HG02571 (cell line): ENCODE measurements at regions not wholly inside any gene's neighbourhood (a gene's known extent, or its start where the extent isn't known, plus 50 kb on each side); places are given as distances from the start of the nearest gene placed in this dataset.
"Not testable (repeated sequence)": the region's sequence is repeated elsewhere in the genome, so short reads cannot be mapped to it uniquely, and the experiment has no call there.

Source experiments
- ATAC-seq: cut with Tn5 transposase; IDR thresholded peaks from one replicate; pipeline ENCODE4 v1.9.1; 2021; ENCODE audit warnings: mild to moderate bottlenecking, moderate library complexity; ENCODE audit not compliant: unreplicated experiment

- ATAC-seq, result no peak
Observed at GRCh38 chr6:122143813-122144601, 255.4 kb upstream of the HSF2 start.

GRCh38 chr6:122145246-122145645 lies 254.2 kb upstream of the HSF2 start:
- ATAC-seq, result no peak

- no peak for ATAC-seq
Observed at GRCh38 chr6:122145741-122146240, 253.7 kb upstream of the HSF2 start.

- no peak for ATAC-seq
Observed at GRCh38 chr6:122147291-122147690, 252.2 kb upstream of the HSF2 start.

- no peak for ATAC-seq
Observed at GRCh38 chr6:122151066-122151465, 248.4 kb upstream of the HSF2 start.

GRCh38 chr6:122151763-122152162 lies 247.7 kb upstream of the HSF2 start:
- no peak for ATAC-seq

GRCh38 chr6:122153557-122153956 lies 245.9 kb upstream of the HSF2 start:
- no peak for ATAC-seq

GRCh38 chr6:122154155-122154554 lies 245.3 kb upstream of the HSF2 start:
- ATAC-seq, result no peak

GRCh38 chr6:122154912-122155575 lies 244.4 kb upstream of the HSF2 start:
- no peak for ATAC-seq

GRCh38 chr6:122161136-122161535 lies 238.3 kb upstream of the HSF2 start:
- no peak for ATAC-seq

- no peak for ATAC-seq
Observed at GRCh38 chr6:122165014-122165413, 234.4 kb upstream of the HSF2 start.

- ATAC-seq, result no peak
Observed at GRCh38 chr6:122170274-122170673, 229.2 kb upstream of the HSF2 start.

- ATAC-seq, result no peak
Observed at GRCh38 chr6:122178988-122179387, 220.5 kb upstream of the HSF2 start.

- ATAC-seq, result no peak
Observed at GRCh38 chr6:122180132-122180531, 219.3 kb upstream of the HSF2 start.

GRCh38 chr6:122182061-122182460 lies 217.4 kb upstream of the HSF2 start:
- no peak for ATAC-seq

GRCh38 chr6:122184401-122184827 lies 215.0 kb upstream of the HSF2 start:
- no peak for ATAC-seq

GRCh38 chr6:122185458-122185857 lies 214.0 kb upstream of the HSF2 start:
- ATAC-seq, result not testable (repeated sequence)

- ATAC-seq, result no peak
Observed at GRCh38 chr6:122187186-122187585, 212.3 kb upstream of the HSF2 start.

- ATAC-seq, result no peak
Observed at GRCh38 chr6:122198922-122199321, 200.5 kb upstream of the HSF2 start.

GRCh38 chr6:122200440-122200839 lies 199.0 kb upstream of the HSF2 start:
- no peak for ATAC-seq

- ATAC-seq, result no peak
Observed at GRCh38 chr6:122202576-122203137, 196.8 kb upstream of the HSF2 start.

- ATAC-seq, result no peak
Observed at GRCh38 chr6:122207061-122207460, 192.4 kb upstream of the HSF2 start.
